NOMO-1 treated with dmso at 0.1 percent for 144 hours (cell line): ENCODE measurements at regions not wholly inside any gene's neighbourhood (a gene's known extent, or its start where the extent isn't known, plus 50 kb on each side); places are given as distances from the start of the nearest gene placed in this dataset.

Source experiments
- DNase-seq: peaks from one replicate; lab custom pipeline; 2025; ENCODE audit not compliant: unreplicated experiment; lab: John Stamatoyannopoulos, UW

- DNase-seq = no peak
Measured at GRCh38 chr12:43120150-43120549, 431.9 kb downstream of the ADAMTS20 start.

- DNase-seq = no peak
Measured at GRCh38 chr12:43118881-43119280, 433.1 kb downstream of the ADAMTS20 start.

- no peak for DNase-seq
Measured at GRCh38 chr12:43118234-43118633, 433.8 kb downstream of the ADAMTS20 start.

GRCh38 chr12:43117226-43117930 is 434.6 kb downstream of the ADAMTS20 start:
- no peak for DNase-seq

GRCh38 chr12:43115441-43116160 is 436.4 kb downstream of the ADAMTS20 start:
- no peak for DNase-seq

- no peak for DNase-seq
Measured at GRCh38 chr12:43114316-43114715, 437.7 kb downstream of the ADAMTS20 start.

- no peak for DNase-seq
Measured at GRCh38 chr12:43113616-43114015, 438.4 kb downstream of the ADAMTS20 start.

- DNase-seq = no peak
Measured at GRCh38 chr12:43113135-43113534, 438.9 kb downstream of the ADAMTS20 start.

- no peak for DNase-seq
Measured at GRCh38 chr12:43112101-43112920, 439.7 kb downstream of the ADAMTS20 start.

- DNase-seq = no peak
Measured at GRCh38 chr12:43111608-43112007, 440.4 kb downstream of the ADAMTS20 start.

GRCh38 chr12:43109631-43110345 is 442.2 kb downstream of the ADAMTS20 start:
- no peak for DNase-seq

- no peak for DNase-seq
Measured at GRCh38 chr12:43108656-43109055, 443.3 kb downstream of the ADAMTS20 start.

- no peak for DNase-seq
Measured at GRCh38 chr12:43107026-43107775, 444.8 kb downstream of the ADAMTS20 start.

- no peak for DNase-seq
Measured at GRCh38 chr12:43106355-43106754, 445.6 kb downstream of the ADAMTS20 start.

GRCh38 chr12:43105426-43105981 is 446.5 kb downstream of the ADAMTS20 start:
- DNase-seq = no peak

GRCh38 chr12:43104494-43104893 is 447.5 kb downstream of the ADAMTS20 start:
- no peak for DNase-seq

- no peak for DNase-seq
Measured at GRCh38 chr12:43103866-43104265, 448.1 kb downstream of the ADAMTS20 start.

- DNase-seq = no peak
Measured at GRCh38 chr12:43102546-43103264, 449.3 kb downstream of the ADAMTS20 start.

- DNase-seq = no peak
Measured at GRCh38 chr12:43100231-43100630, 451.8 kb downstream of the ADAMTS20 start.
